NOMO-1 (cell line): ENCODE measurements at regions not wholly inside any gene's neighbourhood (a gene's known extent, or its start where the extent isn't known, plus 50 kb on each side); places are given as distances from the start of the nearest gene placed in this dataset.
"Not testable (repeated sequence)": the region's sequence is repeated elsewhere in the genome, so short reads cannot be mapped to it uniquely, and the experiment has no call there.

ENCODE experiments used
- DNase-seq, 2 experiments: peaks; one replicate each; lab custom pipeline; 2025; ENCODE audit not compliant: unreplicated experiment in 2 of 2; lab: John Stamatoyannopoulos, UW

- no peak for DNase-seq
Observed at GRCh38 chr6:112457886-112458285, 110.8 kb downstream of the RFPL4B start.

- no peak for DNase-seq
Observed at GRCh38 chr6:112459758-112460304, 112.7 kb downstream of the RFPL4B start.

- no peak for DNase-seq
Observed at GRCh38 chr6:112464901-112465665, 118.0 kb downstream of the RFPL4B start.

- DNase-seq, result peak; percentile 90 to 95
Observed at GRCh38 chr6:112466373-112467151, 119.4 kb downstream of the RFPL4B start.

GRCh38 chr6:112468359-112468758, 121.2 kb downstream of the RFPL4B start:
- no peak for DNase-seq

GRCh38 chr6:112469306-112469705, 122.2 kb downstream of the RFPL4B start:
- no peak for DNase-seq

GRCh38 chr6:112470376-112470775, 123.2 kb downstream of the RFPL4B start:
- DNase-seq, result no peak

GRCh38 chr6:112470950-112471349, 123.8 kb downstream of the RFPL4B start:
- no peak for DNase-seq

GRCh38 chr6:112475083-112475482, 128.0 kb downstream of the RFPL4B start:
- no peak for DNase-seq

GRCh38 chr6:112477125-112477524, 130.0 kb downstream of the RFPL4B start:
- DNase-seq, result no peak

GRCh38 chr6:112478036-112478435, 130.9 kb downstream of the RFPL4B start:
- DNase-seq, result no peak

GRCh38 chr6:112479975-112480374, 132.8 kb downstream of the RFPL4B start:
- DNase-seq, result not testable (repeated sequence)

- DNase-seq, result peak in 1 of 2 experiments; percentile 2
Observed at GRCh38 chr6:112480553-112480952, 133.4 kb downstream of the RFPL4B start.

- no peak for DNase-seq
Observed at GRCh38 chr6:112481211-112481610, 134.1 kb downstream of the RFPL4B start.

GRCh38 chr6:112482373-112482772, 135.2 kb downstream of the RFPL4B start:
- DNase-seq, result no peak

- no peak for DNase-seq
Observed at GRCh38 chr6:112485120-112485826, 138.1 kb downstream of the RFPL4B start.

GRCh38 chr6:112485827-112486212, 138.7 kb downstream of the RFPL4B start:
- DNase-seq, result no peak

- no peak for DNase-seq
Observed at GRCh38 chr6:112486454-112486853, 139.3 kb downstream of the RFPL4B start.

- DNase-seq, result no peak
Observed at GRCh38 chr6:112488238-112488637, 141.1 kb downstream of the RFPL4B start.

- DNase-seq, result no peak
Observed at GRCh38 chr6:112501705-112502104, 154.6 kb downstream of the RFPL4B start.
